ENCODE measurements at regions not wholly inside any gene's neighbourhood (a gene's known extent, or its start where the extent isn't known, plus 50 kb on each side); places are given as distances from the start of the nearest gene placed in this dataset.

DNA sequence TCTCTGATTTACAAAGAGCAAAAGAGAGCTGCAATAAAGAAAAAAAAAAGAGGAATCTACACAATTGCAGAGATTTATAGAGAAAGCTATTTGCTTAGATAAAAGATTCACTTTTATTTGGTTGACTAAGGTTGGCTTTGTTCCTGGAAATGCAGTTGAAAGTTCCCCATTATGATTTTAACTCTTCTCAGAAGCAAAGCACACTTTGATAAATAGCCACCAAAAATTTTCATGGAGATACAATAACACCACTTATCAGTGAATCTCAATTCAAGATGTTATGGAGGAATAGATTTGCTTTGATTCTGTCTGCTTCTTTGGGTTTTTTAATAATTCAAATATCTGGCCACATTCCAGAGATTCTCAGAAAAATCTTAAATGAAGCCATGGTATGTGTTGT lies 88.5 kb upstream of the ANO3 start:
- no peak for DNase-seq (ENCODE audit: low read depth in 2 of 2)

GRCh38 chr11:26244207-26244606 lies 87.7 kb upstream of the ANO3 start:
- no peak for DNase-seq (ENCODE audit: low read depth in 2 of 2)

DNA sequence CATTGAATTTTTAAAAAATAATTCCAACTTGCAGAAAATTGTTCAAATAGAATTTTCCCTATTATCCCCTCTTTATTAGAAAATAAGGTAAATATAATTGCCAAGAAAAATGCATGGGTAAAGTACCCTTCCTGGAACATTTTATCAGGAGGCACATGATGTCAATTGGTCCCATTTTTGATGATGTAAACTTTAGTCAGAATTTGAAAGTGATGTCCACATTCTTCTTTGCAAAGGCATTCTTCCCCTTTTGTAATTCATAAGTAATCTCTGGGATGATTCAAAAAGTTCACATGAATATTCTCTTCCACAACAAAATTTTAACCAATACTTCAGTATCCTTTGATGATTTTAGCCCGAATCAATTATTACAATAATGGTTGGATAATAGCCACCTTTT lies 86.9 kb upstream of the ANO3 start:
- no peak for DNase-seq (ENCODE audit: low read depth in 2 of 2)

DNA sequence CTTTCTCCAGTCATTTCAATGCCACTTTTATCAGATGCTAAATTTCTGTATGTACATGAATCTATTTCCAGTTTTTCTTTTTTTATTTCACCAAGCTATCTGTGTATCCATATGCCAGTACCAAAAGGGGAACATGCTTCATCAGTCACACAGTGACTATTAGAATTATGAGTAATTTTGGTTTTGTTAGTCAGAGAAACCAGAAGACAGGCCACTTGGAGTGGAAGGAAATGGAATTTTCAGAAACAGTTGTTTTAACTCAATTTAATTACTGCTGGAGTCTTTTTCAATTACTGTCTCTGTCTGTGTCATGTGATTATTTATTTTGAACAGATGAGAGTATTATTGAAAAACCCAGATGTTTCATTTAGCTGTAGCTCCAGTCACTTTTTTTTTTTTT lies 84.6 kb upstream of the ANO3 start:
- no peak for DNase-seq (ENCODE audit: low read depth in 2 of 2)

DNA sequence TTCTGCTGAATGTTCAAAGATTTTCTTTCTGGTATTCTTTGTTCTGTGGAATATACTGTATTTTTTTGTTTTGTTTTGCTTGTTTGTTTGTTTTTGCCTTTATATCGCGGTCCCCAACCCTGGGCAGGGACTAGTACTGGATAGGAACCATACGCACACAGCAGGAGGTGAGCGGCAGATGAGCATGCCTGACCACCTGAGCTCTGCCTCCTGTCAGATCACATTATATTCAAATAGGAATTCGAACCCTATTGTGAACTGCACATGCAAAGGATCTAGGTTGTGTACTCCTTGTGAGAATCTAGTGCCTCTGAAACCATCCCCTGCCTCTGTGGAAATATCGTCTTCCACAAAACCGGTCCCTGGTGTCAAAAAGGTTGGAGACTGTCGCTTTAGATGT lies 83.3 kb upstream of the ANO3 start:
- DNase-seq (ENCODE audit: low read depth in 2 of 2) = no peak

- DNase-seq (ENCODE audit: low read depth in 2 of 2) = no peak
Observed at GRCh38 chr11:26254378-26254777, 77.6 kb upstream of the ANO3 start.

DNA sequence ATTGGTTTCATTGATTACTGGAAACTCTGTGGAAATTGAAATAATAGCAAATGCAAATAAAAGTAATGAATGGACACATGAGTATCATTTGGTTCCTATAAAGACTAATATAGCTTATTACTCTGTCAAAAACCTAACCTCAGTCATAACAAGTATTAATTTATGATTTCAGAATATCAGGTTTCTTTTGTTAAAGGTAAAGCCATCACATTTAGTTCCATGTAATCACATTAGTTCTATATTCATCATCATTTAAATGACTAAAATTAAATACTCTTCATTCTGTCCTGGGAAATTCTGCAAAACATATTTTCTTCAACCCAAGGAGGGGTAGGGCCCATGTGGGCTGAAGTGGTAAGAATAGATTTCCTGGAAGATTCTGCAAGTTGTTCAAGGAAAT lies 68.2 kb upstream of the ANO3 start:
- DNase-seq (ENCODE audit: low read depth in 2 of 2) = no peak

DNA sequence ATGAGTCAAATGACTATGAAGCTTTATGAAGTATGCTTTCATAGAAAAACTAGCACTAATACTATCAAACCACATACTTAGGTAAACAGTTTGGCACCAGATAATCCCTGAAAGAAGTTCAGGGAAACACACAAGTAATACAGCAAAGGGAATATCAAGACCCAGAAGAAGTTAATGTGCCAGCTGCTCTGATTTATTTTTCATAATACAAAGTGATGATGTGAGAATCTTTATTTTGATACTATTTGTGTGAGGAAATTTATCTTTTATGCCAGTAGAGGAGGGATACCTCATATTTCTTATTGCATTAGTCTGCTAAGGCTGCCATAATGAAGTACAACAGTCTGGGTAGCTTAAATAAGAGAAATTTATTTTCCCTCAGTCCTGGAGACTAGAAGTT lies 67.7 kb upstream of the ANO3 start:
- no peak for DNase-seq (ENCODE audit: low read depth in 2 of 2)

DNA sequence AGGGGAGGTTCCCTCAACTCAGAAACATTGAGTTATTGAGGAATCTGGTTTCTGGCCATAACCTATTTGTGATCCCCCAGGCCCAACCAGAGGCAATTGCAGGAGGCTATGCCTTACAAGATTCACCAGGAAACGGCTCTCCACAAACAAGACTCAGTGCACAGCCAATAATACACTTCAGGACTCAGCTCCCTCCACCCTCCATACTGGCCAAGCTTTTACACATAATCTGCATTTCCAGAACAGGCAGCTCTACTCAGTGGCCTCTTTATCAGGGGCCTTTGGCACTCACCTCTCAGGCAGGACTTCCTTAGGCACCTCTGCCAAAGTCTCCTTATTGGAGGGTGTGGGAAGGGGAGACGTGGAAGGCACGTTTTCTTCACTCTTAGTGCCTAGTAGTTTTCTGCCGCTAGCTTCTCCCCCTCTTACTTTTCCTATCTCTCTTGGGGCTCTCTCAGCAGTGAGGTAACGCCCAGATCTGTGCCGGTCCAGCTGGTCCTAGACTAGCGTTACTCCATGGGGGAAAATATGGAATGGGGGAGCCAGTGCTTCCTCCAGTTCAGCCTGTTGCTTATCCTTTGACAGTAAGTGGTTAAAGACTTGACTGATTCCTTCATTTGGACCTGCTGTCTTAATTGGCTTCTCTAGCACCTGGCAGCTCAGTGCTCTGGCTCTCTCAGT lies 62.8 kb upstream of the ANO3 start:
- DNase-seq (ENCODE audit: low read depth in 2 of 2) = no peak

- no peak for DNase-seq (ENCODE audit: low read depth in 2 of 2)
Observed at GRCh38 chr11:26271666-26272065, 60.3 kb upstream of the ANO3 start.

- DNase-seq (ENCODE audit: low read depth in 2 of 2) = peak in 1 of 2 donors; percentile 4
Observed at GRCh38 chr11:26276798-26277424, 55.0 kb upstream of the ANO3 start.

GRCh38 chr11:26278354-26278753 lies 53.6 kb upstream of the ANO3 start:
- DNase-seq (ENCODE audit: low read depth in 2 of 2) = no peak
